ENCODE measurements at regions not wholly inside any gene's neighbourhood (a gene's known extent, or its start where the extent isn't known, plus 50 kb on each side); places are given as distances from the start of the nearest gene placed in this dataset.

GRCh38 chr9:79154806-79155205 lies 417.0 kb upstream of the TLE4 start:
- no peak for TF ChIP-seq NFRKB (IDR thresholded peaks at IDR 0.05)
- no peak for TF ChIP-seq ARNT (IDR thresholded peaks at IDR 0.05)
- no peak for TF ChIP-seq FOXK2 (IDR thresholded peaks at IDR 0.05)
- no peak for TF ChIP-seq TARDBP (IDR thresholded peaks at IDR 0.05)
- no peak for TF ChIP-seq SP1 (IDR thresholded peaks at IDR 0.05)
- TF ChIP-seq PKNOX1 (IDR thresholded peaks at IDR 0.05), result no peak
- no peak for TF ChIP-seq ELF4 (IDR thresholded peaks at IDR 0.05)
- TF ChIP-seq LEF1 (IDR thresholded peaks at IDR 0.05; ENCODE audit: borderline replicate concordance), result no peak
- no peak for TF ChIP-seq FOXA1 (IDR thresholded peaks at IDR 0.05)
- no peak for TF ChIP-seq HDGF (IDR thresholded peaks at IDR 0.05; ENCODE audit: borderline replicate concordance)
- TF ChIP-seq L3MBTL2 (conservative IDR thresholded peaks at IDR 0.05), result no peak
- no peak for TF ChIP-seq CTBP1 (IDR thresholded peaks at IDR 0.05; ENCODE audit: borderline replicate concordance)
- no peak for TF ChIP-seq ZNF384 (IDR thresholded peaks at IDR 0.05)
- no peak for TF ChIP-seq BHLHE40 (IDR thresholded peaks at IDR 0.05; ENCODE audit: borderline replicate concordance)
- TF ChIP-seq SUZ12 (IDR thresholded peaks at IDR 0.05), result no peak
- TF ChIP-seq FOXM1 (IDR thresholded peaks at IDR 0.05; ENCODE audit: borderline replicate concordance), result no peak
- CTCF ChIA-PET, result no interaction called here
- POLR2A ChIA-PET, result no interaction called here
- no peak for DNase-seq (ENCODE audit: extremely low spot score)

GRCh38 chr9:79155308-79155707 lies 416.5 kb upstream of the TLE4 start:
- ChIA-PET POLR2A (no interaction called here), CTCF (no interaction called here)
- DNase-seq (ENCODE audit: extremely low spot score), result no peak
- TF ChIP-seq L3MBTL2 (conservative IDR thresholded peaks at IDR 0.05) (no peak), SP1 (IDR thresholded peaks at IDR 0.05) (no peak), ZNF384 (IDR thresholded peaks at IDR 0.05) (no peak)

- ChIA-PET POLR2A (no interaction called here), CTCF (no interaction called here)
- no peak for TF ChIP-seq ELF4 (IDR thresholded peaks at IDR 0.05)
- TF ChIP-seq FOXA1 (IDR thresholded peaks at IDR 0.05), result no peak
- no peak for TF ChIP-seq SUZ12 (IDR thresholded peaks at IDR 0.05)
- TF ChIP-seq BHLHE40 (IDR thresholded peaks at IDR 0.05; ENCODE audit: borderline replicate concordance), result no peak
- TF ChIP-seq FOXK2 (IDR thresholded peaks at IDR 0.05), result no peak
- no peak for TF ChIP-seq SP1 (IDR thresholded peaks at IDR 0.05)
- no peak for TF ChIP-seq CTBP1 (IDR thresholded peaks at IDR 0.05; ENCODE audit: borderline replicate concordance)
- no peak for TF ChIP-seq ZNF384 (IDR thresholded peaks at IDR 0.05)
- TF ChIP-seq L3MBTL2 (conservative IDR thresholded peaks at IDR 0.05), result no peak
- no peak for TF ChIP-seq TARDBP (IDR thresholded peaks at IDR 0.05)
- TF ChIP-seq NFRKB (IDR thresholded peaks at IDR 0.05), result no peak
- no peak for TF ChIP-seq FOXM1 (IDR thresholded peaks at IDR 0.05; ENCODE audit: borderline replicate concordance)
- no peak for TF ChIP-seq PKNOX1 (IDR thresholded peaks at IDR 0.05)
- TF ChIP-seq LEF1 (IDR thresholded peaks at IDR 0.05; ENCODE audit: borderline replicate concordance), result no peak
- DNase-seq (ENCODE audit: extremely low spot score), result no peak
Measured at GRCh38 chr9:79163544-79163943, 408.2 kb upstream of the TLE4 start.

GRCh38 chr9:79164406-79164805 lies 407.4 kb upstream of the TLE4 start:
- ChIA-PET POLR2A (no interaction called here), CTCF (no interaction called here)
- no peak for DNase-seq (ENCODE audit: extremely low spot score)
- TF ChIP-seq FOXK2 (IDR thresholded peaks at IDR 0.05) (no peak), SP1 (IDR thresholded peaks at IDR 0.05) (no peak), BHLHE40 (IDR thresholded peaks at IDR 0.05; ENCODE audit: borderline replicate concordance) (no peak), PKNOX1 (IDR thresholded peaks at IDR 0.05) (no peak), FOXA1 (IDR thresholded peaks at IDR 0.05) (no peak), L3MBTL2 (conservative IDR thresholded peaks at IDR 0.05) (no peak), TARDBP (IDR thresholded peaks at IDR 0.05) (no peak), LEF1 (IDR thresholded peaks at IDR 0.05; ENCODE audit: borderline replicate concordance) (no peak), CTBP1 (IDR thresholded peaks at IDR 0.05; ENCODE audit: borderline replicate concordance) (no peak), SUZ12 (IDR thresholded peaks at IDR 0.05) (no peak), FOXM1 (IDR thresholded peaks at IDR 0.05; ENCODE audit: borderline replicate concordance) (no peak), ELF4 (IDR thresholded peaks at IDR 0.05) (no peak)

GRCh38 chr9:79165020-79165780 lies 406.6 kb upstream of the TLE4 start:
- ChIA-PET POLR2A (no interaction called here), CTCF (no interaction called here)
- TF ChIP-seq PKNOX1 (IDR thresholded peaks at IDR 0.05), result no peak
- no peak for TF ChIP-seq HDGF (IDR thresholded peaks at IDR 0.05; ENCODE audit: borderline replicate concordance)
- no peak for TF ChIP-seq LEF1 (IDR thresholded peaks at IDR 0.05; ENCODE audit: borderline replicate concordance)
- no peak for TF ChIP-seq FOXA1 (IDR thresholded peaks at IDR 0.05)
- TF ChIP-seq SUZ12 (IDR thresholded peaks at IDR 0.05), result no peak
- TF ChIP-seq BHLHE40 (IDR thresholded peaks at IDR 0.05; ENCODE audit: borderline replicate concordance), result no peak
- no peak for TF ChIP-seq TARDBP (IDR thresholded peaks at IDR 0.05)
- no peak for TF ChIP-seq NFRKB (IDR thresholded peaks at IDR 0.05)
- TF ChIP-seq SP1 (IDR thresholded peaks at IDR 0.05), result no peak
- no peak for DNase-seq (ENCODE audit: extremely low spot score)

GRCh38 chr9:79166005-79166404 lies 405.8 kb upstream of the TLE4 start:
- no peak for TF ChIP-seq LEF1 (IDR thresholded peaks at IDR 0.05; ENCODE audit: borderline replicate concordance)
- TF ChIP-seq TARDBP (IDR thresholded peaks at IDR 0.05), result no peak
- no peak for TF ChIP-seq NFRKB (IDR thresholded peaks at IDR 0.05)
- no peak for TF ChIP-seq FOXK2 (IDR thresholded peaks at IDR 0.05)
- TF ChIP-seq PKNOX1 (IDR thresholded peaks at IDR 0.05), result peak; percentile 79
- no peak for TF ChIP-seq HDGF (IDR thresholded peaks at IDR 0.05; ENCODE audit: borderline replicate concordance)
- no peak for TF ChIP-seq FOXM1 (IDR thresholded peaks at IDR 0.05; ENCODE audit: borderline replicate concordance)
- TF ChIP-seq L3MBTL2 (conservative IDR thresholded peaks at IDR 0.05), result no peak
- ChIA-PET CTCF (interaction anchor here (1.2 kb wide), 1 partner anchor 11 kb away, joined by 3 read pairs; no protein-coding TSS in a partner anchor), POLR2A (no interaction called here)
- DNase-seq (ENCODE audit: extremely low spot score), result no peak
